HG03521 (cell line): ENCODE measurements at regions not wholly inside any gene's neighbourhood (a gene's known extent, or its start where the extent isn't known, plus 50 kb on each side); places are given as distances from the start of the nearest gene placed in this dataset.

Source experiments
- ATAC-seq: cut with Tn5 transposase; IDR thresholded peaks from one replicate; pipeline ENCODE4 v1.9.1; 2021; ENCODE audit warnings: mild to moderate bottlenecking, moderate library complexity; ENCODE audit not compliant: unreplicated experiment

DNA sequence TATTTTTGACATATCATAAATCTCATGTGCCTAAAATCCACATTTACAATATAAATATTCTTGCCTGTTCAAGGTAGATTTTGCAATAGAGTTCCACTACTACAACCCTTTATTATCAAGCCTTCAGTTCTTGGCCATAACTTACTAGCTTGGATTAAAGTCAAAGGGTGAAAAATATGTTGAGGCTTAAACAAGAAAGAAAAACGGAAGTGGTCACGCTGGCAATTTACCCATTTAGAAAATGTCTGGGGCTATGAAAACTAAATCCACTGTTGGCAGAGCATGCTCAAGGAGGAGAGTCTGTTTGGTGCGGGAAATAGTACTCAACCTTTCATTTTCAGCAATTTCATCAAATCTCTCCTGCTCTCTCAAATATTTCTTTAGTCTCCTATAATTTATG is 209.8 kb upstream of the RHOBTB1 start:
- ATAC-seq = no peak

DNA sequence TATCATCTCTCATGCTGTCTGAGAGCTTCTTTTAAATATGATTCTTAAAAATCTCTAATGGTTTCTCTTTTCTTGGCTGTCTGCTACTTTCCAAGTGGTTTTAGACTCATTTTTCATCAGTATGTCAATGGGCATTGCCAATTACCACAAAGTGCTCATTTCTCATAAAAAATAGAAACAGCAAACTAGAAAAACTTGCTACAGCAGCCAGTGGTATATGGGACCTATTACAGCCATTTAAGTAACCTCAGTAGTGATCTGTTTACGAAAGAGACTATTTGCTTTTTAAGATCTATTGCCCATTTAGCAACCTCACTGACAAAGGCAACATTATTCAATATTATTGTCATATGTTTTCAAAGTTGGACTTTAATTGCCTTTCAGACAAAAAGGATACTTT is 207.1 kb upstream of the RHOBTB1 start:
- no peak for ATAC-seq

DNA sequence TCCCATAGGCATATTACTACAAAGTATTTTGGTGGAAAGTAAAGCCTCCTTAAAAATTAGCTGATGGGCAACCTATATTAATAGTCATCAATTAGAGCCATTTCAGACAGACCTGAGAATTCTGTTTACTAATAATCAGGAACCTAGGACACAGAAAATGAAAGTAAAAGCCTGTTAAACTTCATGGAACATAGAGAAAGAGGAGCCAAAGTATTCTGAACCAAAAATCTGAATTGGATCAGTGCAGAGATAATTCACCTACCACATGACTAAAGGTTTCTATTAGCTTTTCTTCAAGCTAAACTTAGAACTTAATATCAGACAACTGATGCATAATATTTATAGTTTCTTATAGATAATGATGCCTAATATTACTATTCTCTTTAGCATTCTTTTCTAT is 204.5 kb upstream of the RHOBTB1 start:
- ATAC-seq = no peak

DNA sequence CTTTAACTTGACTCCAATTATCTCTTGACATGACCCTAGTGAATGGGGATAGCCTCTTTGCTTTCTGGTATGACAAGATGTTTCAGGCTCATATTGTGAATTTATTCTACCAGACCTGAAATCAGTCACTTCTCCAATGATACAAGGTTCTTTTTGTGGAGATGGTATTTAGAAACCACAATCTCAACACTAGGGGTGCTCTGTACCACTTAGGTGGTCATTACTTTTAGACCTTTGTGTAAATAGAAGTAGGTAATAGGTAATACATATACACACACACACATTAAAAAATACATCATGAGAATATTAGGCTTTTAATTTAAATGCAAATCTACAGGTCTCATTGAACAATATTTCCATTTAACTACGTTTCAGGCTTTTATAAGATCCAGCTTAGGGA is 199.0 kb upstream of the RHOBTB1 start:
- no peak for ATAC-seq

DNA sequence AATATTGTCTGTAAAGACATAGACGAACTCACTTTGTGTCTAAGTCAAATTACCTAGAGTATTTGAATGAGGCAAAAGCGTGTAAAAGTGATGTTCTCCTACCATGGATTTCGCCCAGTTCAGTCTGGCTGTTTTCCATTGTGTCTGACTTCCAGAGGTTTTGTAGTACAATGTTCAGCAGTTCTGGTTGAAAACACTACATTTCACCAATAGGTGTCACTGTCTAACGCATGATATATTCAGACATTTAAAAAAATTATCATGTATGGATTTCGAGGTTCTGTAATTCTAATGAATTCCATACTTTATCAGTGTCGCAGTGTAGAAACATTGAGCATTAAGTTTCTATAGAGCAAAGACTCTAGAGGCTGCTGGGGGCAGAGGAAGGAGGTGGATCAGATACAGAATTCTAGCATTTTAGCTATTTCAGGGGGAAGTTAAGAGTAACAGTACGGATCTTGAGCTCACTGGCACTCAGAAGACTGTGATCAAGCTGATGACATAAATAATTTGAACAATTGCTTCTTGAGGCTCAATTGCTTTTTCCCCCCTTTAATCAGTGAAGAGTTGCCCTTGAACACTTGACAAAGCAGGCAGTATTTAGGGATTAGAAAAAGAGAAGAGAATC is 196.9 kb upstream of the RHOBTB1 start:
- ATAC-seq = no peak

DNA sequence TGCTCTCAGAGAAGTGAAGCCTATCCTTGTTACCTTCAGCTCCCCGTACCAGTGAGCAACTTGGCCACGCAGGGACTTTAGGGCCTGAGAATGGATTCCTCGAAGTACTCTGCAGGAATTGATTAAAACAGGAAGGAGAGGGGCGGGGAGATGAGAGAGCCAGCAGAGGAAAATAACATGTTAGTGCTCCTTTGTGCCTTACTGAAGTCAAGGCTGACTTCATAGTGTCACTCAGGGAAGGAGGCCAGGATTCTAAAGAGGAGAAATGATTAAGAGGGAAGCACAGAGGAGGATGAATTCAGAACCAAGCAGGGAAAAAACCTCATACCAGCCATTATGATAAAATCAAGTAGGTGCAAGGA is 195.6 kb upstream of the RHOBTB1 start:
- no peak for ATAC-seq

DNA sequence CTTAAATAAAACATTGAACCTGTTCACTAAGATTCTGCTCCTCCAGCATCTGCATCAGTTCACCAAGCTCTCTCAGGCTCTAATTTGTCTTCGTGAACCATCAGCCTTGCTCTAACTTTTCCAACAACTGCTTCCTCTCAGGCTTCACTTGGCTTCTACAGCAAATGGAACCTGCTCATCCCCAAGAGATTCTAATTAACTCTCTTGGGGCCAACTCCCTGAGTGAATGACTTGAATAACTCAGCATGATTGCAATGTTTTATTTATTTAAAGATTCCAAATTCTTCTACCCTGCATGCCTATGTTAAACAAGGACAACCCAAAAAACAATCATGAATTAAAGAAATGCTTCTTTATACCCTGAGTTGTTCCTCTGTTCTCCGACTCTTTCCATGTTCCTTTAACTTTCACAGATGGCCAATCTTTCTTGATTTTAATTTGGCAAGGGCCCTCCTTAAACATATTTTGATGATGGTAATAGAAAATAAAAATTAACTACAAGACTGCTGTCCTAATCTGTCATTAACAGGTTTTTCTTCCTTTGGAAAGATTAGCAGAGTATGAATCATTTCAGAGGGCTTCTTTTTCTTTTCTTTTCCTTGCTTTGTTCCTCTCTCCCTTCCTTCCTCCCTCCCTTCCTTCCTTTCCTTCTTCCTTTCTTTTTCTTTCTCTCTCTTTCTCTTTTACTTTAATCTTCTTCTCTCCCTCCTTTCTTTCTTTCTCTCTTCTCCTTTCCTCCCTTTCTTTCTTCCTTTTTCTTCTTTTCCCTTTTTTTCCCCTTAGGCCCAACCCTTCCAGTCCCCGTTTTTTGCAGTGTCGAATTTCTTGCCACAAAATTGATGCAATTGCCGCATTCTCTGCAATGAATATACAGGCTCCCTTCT is 195.0 kb upstream of the RHOBTB1 start:
- ATAC-seq = no peak

DNA sequence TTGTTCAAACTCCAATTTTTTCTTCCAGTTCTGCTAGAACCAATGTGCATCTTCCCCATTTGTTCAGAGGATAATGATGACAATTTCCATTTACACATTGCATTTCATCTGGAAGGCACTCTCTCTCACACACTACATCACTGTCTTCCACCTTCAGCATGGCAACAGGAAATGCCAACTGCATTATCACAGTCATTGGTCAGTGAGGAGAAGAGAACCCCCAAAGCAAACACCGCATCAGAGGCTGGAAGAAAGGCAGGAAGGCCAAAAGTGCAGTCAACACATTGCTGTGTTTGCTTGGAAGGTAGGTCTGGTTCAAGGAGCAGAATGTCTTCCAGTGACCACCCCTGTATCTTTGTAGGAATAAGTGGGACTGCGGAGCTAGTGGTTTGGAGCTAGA is 192.2 kb upstream of the RHOBTB1 start:
- no peak for ATAC-seq

DNA sequence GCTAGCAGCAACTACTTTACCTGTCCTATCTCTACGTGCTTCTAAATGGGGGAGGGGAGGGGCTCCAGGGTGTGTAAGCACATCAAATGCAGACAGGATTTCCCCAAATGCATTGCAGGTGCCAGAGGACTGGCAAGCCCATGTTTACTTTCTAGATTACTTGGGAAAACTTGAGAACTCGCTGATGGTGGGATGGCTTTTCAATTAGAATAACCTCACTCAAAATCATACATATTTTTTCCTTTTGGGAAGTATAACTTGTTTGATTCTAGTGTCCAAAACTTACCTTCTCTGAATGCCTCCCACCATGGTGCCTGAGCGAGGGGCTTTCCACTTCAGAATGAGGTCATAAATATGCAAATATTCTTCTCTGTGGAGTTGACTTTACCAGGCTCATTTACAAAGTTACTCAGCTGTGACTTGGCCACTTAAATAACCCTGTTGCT is 191.3 kb upstream of the RHOBTB1 start:
- peak; percentile 89 for ATAC-seq

DNA sequence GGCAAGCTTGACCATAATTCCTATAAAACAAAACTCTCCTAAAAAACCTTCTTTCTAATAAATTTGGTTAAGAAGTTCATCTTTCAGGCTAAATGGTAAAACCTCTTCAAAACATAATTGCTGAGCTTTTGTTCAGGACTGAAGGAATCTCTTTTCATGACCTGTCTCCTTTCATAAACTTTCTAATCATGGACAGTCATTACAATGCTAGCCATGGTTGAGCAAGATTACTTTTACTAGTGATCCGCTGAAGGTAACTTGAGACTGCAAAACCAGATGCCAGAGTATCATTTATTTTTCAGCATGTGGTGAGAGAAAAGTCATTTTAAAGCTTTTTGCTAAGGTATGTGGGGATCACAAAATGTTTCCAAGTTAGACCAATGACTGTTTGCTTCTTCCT is 186.4 kb upstream of the RHOBTB1 start:
- no peak for ATAC-seq

DNA sequence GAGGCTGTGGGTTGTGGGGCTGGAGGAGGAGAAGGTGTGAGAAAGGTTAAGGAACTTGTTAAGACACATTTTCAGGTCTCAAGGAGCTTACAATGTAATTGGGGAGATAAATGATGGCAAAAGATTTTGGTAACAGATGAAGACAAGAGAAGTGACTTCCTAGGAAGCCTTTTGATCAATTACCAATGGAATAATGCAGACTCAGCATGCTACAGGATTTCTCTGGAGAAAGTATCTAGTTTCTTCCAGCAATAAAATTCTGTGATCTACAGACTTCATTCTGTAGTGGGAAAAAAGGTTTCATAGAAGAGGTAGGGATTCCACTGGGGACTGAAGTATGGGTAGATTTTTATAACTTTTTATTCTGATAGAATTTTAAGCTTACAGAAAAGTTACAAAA is 184.2 kb upstream of the RHOBTB1 start:
- ATAC-seq = no peak

DNA sequence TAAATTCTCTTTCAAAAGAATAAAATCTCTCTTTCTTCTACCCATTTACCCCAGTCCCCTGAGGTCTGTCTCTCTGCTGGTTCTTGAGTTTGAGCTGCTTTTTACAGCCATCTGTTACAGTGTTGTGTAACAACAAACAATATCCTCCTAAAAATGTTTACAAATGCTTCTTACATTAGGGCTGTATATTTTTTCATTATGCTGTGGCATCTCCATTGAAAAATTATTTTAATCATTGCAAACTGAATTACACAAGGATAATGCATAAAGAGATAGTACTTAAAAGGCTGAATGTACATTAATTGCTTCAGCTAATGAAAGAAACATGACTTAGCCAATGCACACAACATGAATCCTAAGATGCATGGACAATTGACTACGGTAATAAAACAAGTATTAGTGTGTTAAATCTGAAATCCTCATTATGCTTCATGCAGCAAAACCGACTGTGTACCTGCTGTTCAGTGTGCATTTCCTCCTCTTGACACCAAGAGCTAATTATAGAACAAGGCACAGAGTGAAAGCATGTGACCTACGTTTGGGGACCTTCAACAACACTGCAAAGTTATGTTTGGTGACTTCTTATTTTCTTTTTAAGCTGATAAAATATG is 181.7 kb upstream of the RHOBTB1 start:
- ATAC-seq = peak; percentile 66

DNA sequence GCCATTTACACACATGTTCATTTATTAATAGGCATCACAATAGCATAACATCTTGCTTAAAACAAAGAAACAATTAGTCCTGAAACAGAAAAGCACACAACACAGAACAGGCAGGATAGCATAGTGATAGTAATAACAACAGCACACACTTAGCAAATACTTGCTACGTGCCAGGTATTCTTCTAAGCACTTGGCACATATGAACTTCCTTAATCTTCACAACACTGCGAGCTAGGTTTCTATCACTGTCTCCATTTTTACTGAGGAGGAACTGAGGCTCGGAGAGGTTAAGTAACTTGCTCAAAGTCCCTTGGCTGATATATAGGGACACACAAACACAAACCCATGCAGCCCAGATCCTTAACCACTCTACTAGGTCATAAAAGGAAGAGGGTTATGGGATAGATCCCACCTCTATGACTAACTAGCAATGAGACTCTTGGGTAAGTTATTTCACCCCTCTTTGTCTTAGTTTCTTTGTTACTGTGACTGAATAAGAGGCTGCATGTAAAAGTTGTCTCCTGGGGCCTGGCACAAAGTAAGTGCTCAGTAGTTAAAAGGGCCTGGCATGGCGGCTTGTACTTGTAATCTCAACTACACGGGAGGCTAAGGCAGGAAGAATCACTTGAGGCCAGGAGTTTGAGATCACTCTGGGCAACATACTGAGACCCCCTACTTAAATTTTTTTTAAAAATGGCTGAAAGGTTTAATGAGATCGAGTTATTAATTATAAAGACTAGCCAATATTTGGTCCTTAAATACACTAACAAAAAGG is 181.0 kb upstream of the RHOBTB1 start:
- ATAC-seq = no peak

DNA sequence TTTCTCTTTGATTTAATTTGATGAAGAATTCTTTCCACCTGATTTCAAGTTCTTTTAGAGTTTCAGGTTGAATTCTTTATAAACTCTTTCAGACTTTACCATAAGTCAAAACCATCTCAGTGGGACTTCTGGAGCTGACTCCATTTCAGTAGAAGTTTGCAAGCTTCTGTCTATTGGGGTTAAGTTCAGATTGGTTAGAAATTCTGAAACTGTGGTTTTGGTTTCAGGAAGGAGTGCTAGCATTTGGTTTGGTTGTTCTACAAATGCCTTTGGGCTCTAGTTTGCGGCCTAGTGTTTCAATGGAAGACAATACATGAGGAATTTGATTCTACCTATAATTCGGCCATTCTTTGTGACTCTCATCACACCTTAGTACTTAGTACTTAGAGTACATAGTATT is 176.8 kb upstream of the RHOBTB1 start:
- ATAC-seq = no peak

DNA sequence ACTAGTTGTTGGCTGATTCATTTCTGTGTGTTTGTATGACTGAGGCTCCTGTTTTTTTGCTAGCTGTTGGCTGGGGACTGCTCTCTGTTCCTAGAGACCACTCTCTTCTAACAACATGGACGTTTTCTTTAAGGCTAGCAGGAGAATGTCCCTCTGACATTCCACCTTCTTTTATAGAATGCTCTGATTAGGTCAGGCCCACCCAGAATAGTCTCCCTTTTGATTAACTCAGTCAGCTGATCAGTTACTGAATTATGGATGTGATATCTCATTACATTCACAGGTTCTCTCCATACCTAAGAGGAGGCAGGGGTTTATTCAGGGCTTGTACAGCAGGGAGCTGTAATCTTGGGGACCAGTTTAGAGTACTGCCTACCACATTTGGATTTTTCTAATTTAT is 175.6 kb upstream of the RHOBTB1 start:
- no peak for ATAC-seq

DNA sequence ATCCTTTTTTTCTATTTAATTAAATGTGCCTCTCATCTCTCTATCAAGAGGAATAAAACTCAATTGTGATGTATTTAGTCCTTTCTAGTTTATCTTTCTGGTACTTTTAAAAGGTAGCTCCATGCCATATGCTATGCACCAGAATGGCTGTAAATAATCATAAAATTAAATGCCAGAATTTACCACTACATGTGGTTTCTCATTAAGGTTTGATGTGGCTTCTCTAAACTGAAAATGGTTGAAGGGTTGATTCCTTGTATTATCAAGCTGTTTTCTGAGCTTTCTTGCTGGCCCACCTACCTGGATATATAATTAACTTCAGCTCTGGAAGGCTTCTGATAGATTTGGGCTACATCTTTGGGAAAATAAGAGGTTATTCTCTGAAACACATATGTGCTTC is 171.9 kb upstream of the RHOBTB1 start:
- ATAC-seq = no peak

DNA sequence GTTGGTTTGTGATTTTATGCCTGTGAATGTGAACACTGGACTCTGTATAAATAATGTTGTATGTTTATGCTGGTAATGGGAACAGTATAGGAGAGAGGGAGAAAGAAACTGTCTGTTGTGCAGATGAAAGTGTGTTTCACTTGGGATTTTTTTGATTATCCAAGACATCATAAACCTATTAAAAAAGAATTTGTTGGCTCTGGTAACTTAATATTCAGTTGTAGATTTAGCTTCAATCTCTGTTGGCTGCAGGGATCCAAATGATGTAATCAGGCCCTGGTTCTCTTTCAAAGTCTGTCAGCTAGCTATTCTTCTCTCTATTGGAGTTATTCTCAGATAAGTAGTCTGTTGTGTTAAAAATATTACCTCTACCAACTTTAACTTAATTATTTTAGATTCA is 168.8 kb upstream of the RHOBTB1 start:
- ATAC-seq = no peak

DNA sequence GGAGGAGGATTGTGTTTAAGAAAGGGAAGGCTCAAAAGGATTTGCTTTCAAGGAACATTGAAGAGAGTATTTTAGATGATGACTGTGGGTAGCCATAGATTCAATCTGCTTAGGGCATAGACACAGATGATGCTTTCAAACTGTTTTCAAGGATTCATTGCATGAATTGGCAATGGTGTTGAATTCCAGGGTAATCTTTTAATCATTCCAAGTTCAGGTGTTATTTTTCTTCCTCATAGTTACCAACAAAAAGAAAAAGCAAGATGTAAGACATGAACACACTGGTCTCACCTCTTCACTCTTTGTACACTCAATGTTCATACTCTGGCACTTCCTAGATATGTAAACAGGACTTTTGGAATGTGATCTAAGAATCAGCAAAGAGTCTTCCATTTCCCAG is 167.0 kb upstream of the RHOBTB1 start:
- ATAC-seq = no peak

DNA sequence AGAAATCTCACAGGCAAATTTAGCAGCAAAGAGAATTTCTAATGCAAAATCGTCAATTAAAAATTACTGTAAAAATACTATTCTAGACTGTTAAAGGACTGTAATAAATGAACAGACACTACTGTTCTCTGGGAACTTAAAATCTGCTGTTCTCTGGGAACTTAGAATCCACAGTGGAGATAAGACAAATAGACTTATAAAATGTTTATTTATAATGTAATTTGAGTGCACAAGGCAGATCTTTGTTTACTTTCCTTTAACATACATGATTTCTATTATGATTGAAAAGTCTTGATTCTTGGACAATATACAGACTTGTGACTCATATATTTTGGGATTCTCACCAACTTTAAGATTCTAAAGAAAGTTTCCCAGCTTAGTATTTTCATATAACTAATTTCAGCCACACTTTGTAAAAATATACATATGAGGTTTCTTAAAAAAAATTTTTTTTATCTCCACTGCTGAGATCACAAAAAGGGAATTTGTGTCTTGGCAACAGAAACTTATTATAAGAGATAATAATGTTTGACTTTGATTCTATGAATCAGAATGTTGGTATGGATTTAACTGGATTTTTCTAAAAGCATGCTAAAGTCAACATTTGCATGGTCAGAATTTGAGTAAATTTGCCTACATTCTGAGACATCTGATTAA is 166.3 kb upstream of the RHOBTB1 start:
- ATAC-seq = no peak

DNA sequence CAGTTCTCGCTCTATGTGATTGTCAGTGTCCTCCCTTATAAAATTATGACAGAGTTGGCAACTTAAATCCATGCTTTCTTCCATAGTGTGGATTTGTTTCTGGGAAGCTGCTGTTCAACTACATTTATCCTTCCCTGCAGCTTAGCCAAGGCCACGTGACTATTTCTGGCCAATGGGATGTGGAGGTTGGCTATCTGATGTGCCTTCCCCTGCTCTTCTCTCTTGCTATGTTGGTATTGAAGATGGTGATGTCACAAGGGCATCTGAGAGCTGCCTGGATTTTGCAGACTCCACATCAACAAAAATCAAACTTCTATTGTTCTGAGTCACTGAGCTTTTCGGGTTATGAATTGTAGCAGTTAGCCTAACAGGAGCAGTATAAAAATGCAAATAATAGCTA is 164.9 kb upstream of the RHOBTB1 start:
- ATAC-seq = no peak

DNA sequence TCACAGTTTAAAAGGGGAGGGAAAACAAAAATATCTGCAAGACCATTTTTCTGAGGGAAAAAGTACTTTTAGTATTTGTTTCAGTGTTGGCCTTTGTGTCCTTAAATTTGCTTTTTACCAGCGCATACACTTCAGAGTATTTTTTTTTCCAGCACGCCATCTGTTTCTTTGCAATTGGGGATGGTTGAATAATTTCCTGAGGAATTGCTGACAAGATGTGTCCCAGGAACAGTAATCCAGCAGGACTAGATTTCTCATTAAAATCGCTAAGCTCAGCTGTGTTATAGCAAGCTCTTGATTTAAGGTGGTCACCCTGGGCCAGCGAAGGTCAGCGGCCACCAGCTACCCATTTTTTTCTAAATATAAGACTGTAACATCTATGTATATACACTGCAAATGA is 156.9 kb upstream of the RHOBTB1 start:
- no peak for ATAC-seq
